Psoas muscle (tissue), 7 donors: ENCODE measurements at regions not wholly inside any gene's neighbourhood (a gene's known extent, or its start where the extent isn't known, plus 50 kb on each side); places are given as distances from the start of the nearest gene placed in this dataset.

ENCODE experiments used
- ATAC-seq, 4 donors: fragments of 200-7000 bp; cut with Tn5 transposase; one replicate each; pipeline ENCODE4 v1.9.1; 2020; ENCODE audit warnings: moderate library complexity in 3 of 4, mild to moderate bottlenecking in 2 of 4
- DNase-seq, 2 donors: peaks; one replicate each; pipeline ENCODE4 v3.0.0-alpha.2; 2020
- H3K27ac ChIP-seq: fragments of 200-600 bp; one replicate; pipeline ENCODE4 v1.8.0; 2022
- H3K27me3 ChIP-seq, 3 donors: fragments of 200-600 bp in 1 of 3; one replicate each; pipeline versions ENCODE4 v1.6.1 to v1.8.0; 2013 to 2022; ENCODE audit warnings: low read length in 2 of 3, mild to moderate bottlenecking in 2 of 3, moderate library complexity in 1 of 3; ENCODE audit not compliant: insufficient read depth in 3 of 3
- H3K36me3 ChIP-seq, 2 donors: fragments of 200-600 bp in 1 of 2; one replicate each; pipeline versions ENCODE4 v1.6.1 to v1.8.0; 2013 to 2022; ENCODE audit warnings: low read depth in 1 of 2, mild to moderate bottlenecking in 1 of 2, moderate library complexity in 1 of 2; ENCODE audit not compliant: insufficient read depth in 1 of 2
- H3K4me1 ChIP-seq: fragments of 200-600 bp; one replicate; pipeline ENCODE4 v1.8.0; 2022
- H3K4me3 ChIP-seq: fragments of 200-600 bp; one replicate; pipeline ENCODE4 v1.8.0; 2022; ENCODE audit warnings: mild to moderate bottlenecking
- H3K9me3 ChIP-seq: fragments of 200-600 bp; one replicate; pipeline ENCODE4 v1.8.0; 2022
- CTCF ChIP-seq: fragments of 200-600 bp; IDR thresholded peaks from one replicate; pipeline ENCODE4 v1.8.0; 2022; ENCODE audit warnings: antibody characterized with exemption
- WGBS, 3 donors: extraction: QIAGEN DNeasy Blood & Tissue Kit; methylation state at CpG; one replicate each; pipeline versions ENCODE4 v1.1.6 to v1.1.7; 2013; 5-methylcytosine and 5-hydroxymethylcytosine counted together
- intact Hi-C, 2 donors: fragments of 100-400 bp; cut with DNase I; formaldehyde crosslinking; loops; one replicate each; pipeline versions ENCODE4 v1.11.0 to v1.14.2; 2022
- donor health status: healthy with polysubstance abuse.
- donor health status: DM: no; HTN: no; CAD: no; lungs with moderate emphysema.
- donor health status: Bipolar disorder and iron deficiency.
- donor health status: healthy.
- donor health status: DM: yes; HTN: yes; CAD: no.
- donor health status: DM: no; HTN: no; CAD: no.
- donor health status: DM: yes; HTN: yes; CAD: no.

DNA sequence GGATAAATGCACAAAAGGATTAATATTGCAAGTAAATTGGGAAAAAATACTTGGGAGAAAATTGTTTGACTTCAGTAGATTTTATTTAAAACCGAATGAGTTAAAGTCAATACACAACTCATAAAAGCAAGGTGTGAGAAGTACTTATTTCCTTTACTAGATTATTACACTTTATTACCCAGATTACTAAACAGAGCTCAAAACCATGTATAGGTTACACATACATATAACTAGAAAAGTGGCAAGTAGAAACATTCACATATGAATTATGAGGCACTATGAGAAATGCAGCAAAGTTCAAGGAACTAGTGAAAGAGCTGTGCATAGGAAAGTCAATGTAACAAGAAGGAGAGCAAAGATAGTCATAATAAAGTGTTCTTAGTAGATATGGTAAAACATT is 113.0 kb downstream of the CXXC4 start:
- ATAC-seq, result no peak
- Histone ChIP-seq H3K27ac (no peak overlapping the region), H3K4me1 (no peaks in the 10 kb centered on the region), H3K27me3 (no peaks in the 10 kb centered on the region), H3K36me3 (no peaks in the 10 kb centered on the region), H3K4me3 (no peak overlapping the region), H3K9me3 (no peaks in the 10 kb centered on the region)
- WGBS, 3 donors, result 88 to 95% (median 90%) methylated on average over 1 of the region's 1 CpG
- intact Hi-C loops, result no loop called here
- no peak for TF ChIP-seq CTCF
- no peak for DNase-seq

DNA sequence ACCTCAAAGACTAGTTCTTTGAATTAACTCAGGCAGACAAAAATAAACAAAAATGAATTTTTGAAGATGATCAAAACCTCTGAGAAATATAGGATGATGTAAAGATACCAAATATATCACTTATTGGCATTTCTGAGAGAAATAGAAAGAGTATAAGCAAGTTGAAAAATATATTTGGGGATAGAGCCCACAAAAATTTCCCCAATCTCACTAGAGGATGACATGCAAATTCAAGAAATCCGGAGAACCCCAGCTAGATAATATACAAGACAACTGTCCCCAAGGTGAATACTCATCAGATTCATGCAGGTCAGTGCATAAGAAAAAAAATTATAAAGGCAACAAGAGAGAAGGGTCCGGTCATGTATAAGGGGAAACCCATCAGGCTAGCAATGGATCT is 129.1 kb downstream of the CXXC4 start:
- Histone ChIP-seq H3K27me3 (no peaks in the 10 kb centered on the region), H3K4me3 (no peak overlapping the region), H3K27ac (no peak overlapping the region), H3K4me1 (no peaks in the 10 kb centered on the region), H3K36me3 (no peaks in the 10 kb centered on the region), H3K9me3 (no peaks in the 10 kb centered on the region)
- no peak for DNase-seq
- WGBS, 3 donors, result 93 to 94% (median 94%) methylated on average over 2 of the region's 2 CpGs
- no peak for TF ChIP-seq CTCF
- intact Hi-C loops, result no loop called here
- no peak for ATAC-seq

- TF ChIP-seq CTCF, result no peak
- WGBS, 3 donors, result 87 to 96% (median 91%) methylated on average over 3 of the region's 3 CpGs
- intact Hi-C loops, result no loop called here
These were observed 141.2 kb downstream of the CXXC4 start for GRCh38 chr4:104353481-104353880.

GRCh38 chr4:104352211-104352610 is 142.5 kb downstream of the CXXC4 start:
- TF ChIP-seq CTCF, result no peak
- WGBS, 3 donors, result 81 to 84% (median 83%) methylated on average over 2 of the region's 2 CpGs
- Histone ChIP-seq H3K9me3 (peaks cover 28% of the 10 kb centered on the region), H3K4me1 (no peaks in the 10 kb centered on the region), H3K27ac (no peak overlapping the region), H3K4me3 (no peak overlapping the region), H3K36me3 (no peaks in the 10 kb centered on the region), H3K27me3 (no peaks in the 10 kb centered on the region)
- intact Hi-C loops, result no loop called here
- DNase-seq (peak in 1 of 2 donors; percentile 26), ATAC-seq (no peak)

More at GRCh38 chr4:104353481-104353880, 141.2 kb downstream of the CXXC4 start:
- DNase-seq (no peak), ATAC-seq (no peak)
- no peaks in the 10 kb centered on the region for H3K27me3 ChIP-seq
- H3K36me3 ChIP-seq, result no peaks in the 10 kb centered on the region
- H3K4me1 ChIP-seq, result no peaks in the 10 kb centered on the region
- H3K9me3 ChIP-seq, result peaks cover 28% of the 10 kb centered on the region
- no peak overlapping the region for H3K27ac ChIP-seq
- no peak overlapping the region for H3K4me3 ChIP-seq

GRCh38 chr4:104351706-104352105 is 143.0 kb downstream of the CXXC4 start:
- H3K27ac ChIP-seq, result no peak overlapping the region
- DNase-seq (no peak), ATAC-seq (no peak)
- H3K36me3 ChIP-seq, result no peaks in the 10 kb centered on the region
- TF ChIP-seq CTCF, result no peak
- peaks cover 28% of the 10 kb centered on the region for H3K9me3 ChIP-seq
- H3K4me3 ChIP-seq, result no peak overlapping the region
- intact Hi-C loops, result no loop called here
- no peaks in the 10 kb centered on the region for H3K27me3 ChIP-seq
- H3K4me1 ChIP-seq, result no peaks in the 10 kb centered on the region
- 79 to 87% (median 83%) methylated on average over 3 of the region's 3 CpGs for WGBS, 3 donors
